ENCODE measurements at regions not wholly inside any gene's neighbourhood (a gene's known extent, or its start where the extent isn't known, plus 50 kb on each side); places are given as distances from the start of the nearest gene placed in this dataset.

GRCh38 chr12:85358715-85359114 is 78.7 kb downstream of the ALX1 start:
- TF ChIP-seq CTCF (IDR thresholded peaks at IDR 0.05): no peak
- no peak for TF ChIP-seq POLR2A (IDR thresholded peaks at IDR 0.05)
